Thoracic aorta (tissue), 2 donors: ENCODE measurements at regions not wholly inside any gene's neighbourhood (a gene's known extent, or its start where the extent isn't known, plus 50 kb on each side); places are given as distances from the start of the nearest gene placed in this dataset.

Source experiments
- ATAC-seq: fragments of 150-250 bp; one replicate; pipeline ENCODE4 v1.8.0; 2017; ENCODE audit warnings: low read depth; ENCODE audit not compliant: insufficient number of reproducible peaks, low FRiP score
- DNase-seq: peaks from one replicate; pipeline ENCODE4 v3.0.0-alpha.2; 2020; ENCODE audit warnings: low spot score
- H3K27ac ChIP-seq, 2 donors: fragments of 200-600 bp; sonication (generic); 1 replicate in 1 of 2; 2 replicates in 1 of 2; pipeline ENCODE4 v1.5.1; 2016; ENCODE audit warnings: mild to moderate bottlenecking in 2 of 2, moderate library complexity in 2 of 2
- H3K27me3 ChIP-seq: fragments of 200-600 bp; sonication (generic); replicated peaks from 2 replicates; pipeline ENCODE4 v1.6.0; 2016; ENCODE audit warnings: mild to moderate bottlenecking; ENCODE audit not compliant: insufficient read depth
- H3K36me3 ChIP-seq: fragments of 200-600 bp; sonication (generic); one replicate; pipeline ENCODE4 v1.5.1; 2016
- H3K4me1 ChIP-seq, 2 donors: fragments of 200-600 bp; sonication (generic); 1 replicate in 1 of 2; 2 replicates in 1 of 2; pipeline versions ENCODE4 v1.5.1 to v1.6.0; 2016; ENCODE audit warnings: low read depth in 2 of 2, mild to moderate bottlenecking in 1 of 2; ENCODE audit not compliant: control insufficient read depth in 1 of 2
- H3K4me3 ChIP-seq: fragments of 200-600 bp; sonication (generic); 2 replicates; pipeline ENCODE4 v1.5.1; 2016; ENCODE audit warnings: mild to moderate bottlenecking
- H3K9me3 ChIP-seq: fragments of 200-600 bp; sonication (generic); 2 replicates; pipeline ENCODE4 v1.5.1; 2016
- CTCF ChIP-seq: fragments of 200-600 bp; sonication (generic); IDR thresholded peaks from one replicate; pipeline ENCODE4 v1.5.1; 2019; ENCODE audit warnings: antibody characterized with exemption

GRCh38 chr4:100299046-100299840 is 109.0 kb upstream of the DDIT4L start:
- H3K27me3 ChIP-seq = no peaks in the 10 kb centered on the region
- peak; percentile 20 for DNase-seq
- no peak overlapping the region for H3K4me3 ChIP-seq
- no peak for TF ChIP-seq CTCF
- H3K27ac ChIP-seq = peak overlapping the region; percentile 25 to 51
- no peaks in the 10 kb centered on the region for H3K36me3 ChIP-seq
- peak; percentile 93 for ATAC-seq
- H3K9me3 ChIP-seq = no peaks in the 10 kb centered on the region
- H3K4me1 ChIP-seq = peaks cover 26 to 43% of the 10 kb centered on the region in 2 donors

GRCh38 chr4:100295792-100296191 is 105.5 kb upstream of the DDIT4L start:
- Histone ChIP-seq H3K4me3 (no peak overlapping the region), H3K27ac (no peak overlapping the region), H3K36me3 (no peaks in the 10 kb centered on the region), H3K9me3 (no peaks in the 10 kb centered on the region), H3K27me3 (no peaks in the 10 kb centered on the region), H3K4me1 (peaks cover 11 to 23% of the 10 kb centered on the region in 2 donors)
- no peak for TF ChIP-seq CTCF
- DNase-seq = no peak
- ATAC-seq = no peak

GRCh38 chr4:100294356-100294755 is 104.1 kb upstream of the DDIT4L start:
- Histone ChIP-seq H3K9me3 (no peaks in the 10 kb centered on the region), H3K36me3 (no peaks in the 10 kb centered on the region), H3K4me3 (no peak overlapping the region), H3K27ac (no peak overlapping the region), H3K27me3 (no peaks in the 10 kb centered on the region), H3K4me1 (peaks cover 8 to 10% of the 10 kb centered on the region in 2 donors)
- TF ChIP-seq CTCF = no peak
- no peak for DNase-seq
- ATAC-seq = no peak

GRCh38 chr4:100290585-100290984 is 100.3 kb upstream of the DDIT4L start:
- Histone ChIP-seq H3K27me3 (no peaks in the 10 kb centered on the region), H3K4me3 (no peak overlapping the region), H3K36me3 (no peaks in the 10 kb centered on the region), H3K4me1 (no peaks in the 10 kb centered on the region), H3K9me3 (no peaks in the 10 kb centered on the region), H3K27ac (no peak overlapping the region)
- DNase-seq (no peak), ATAC-seq (no peak)
- no peak for TF ChIP-seq CTCF

- TF ChIP-seq CTCF = no peak
- Histone ChIP-seq H3K27ac (no peak overlapping the region), H3K27me3 (no peaks in the 10 kb centered on the region), H3K4me1 (no peaks in the 10 kb centered on the region), H3K4me3 (no peak overlapping the region), H3K9me3 (no peaks in the 10 kb centered on the region), H3K36me3 (no peaks in the 10 kb centered on the region)
- DNase-seq (no peak), ATAC-seq (no peak)
Observed at GRCh38 chr4:100289946-100290345, 99.7 kb upstream of the DDIT4L start.
